ENCODE measurements at regions not wholly inside any gene's neighbourhood (a gene's known extent, or its start where the extent isn't known, plus 50 kb on each side); places are given as distances from the start of the nearest gene placed in this dataset.

DNA sequence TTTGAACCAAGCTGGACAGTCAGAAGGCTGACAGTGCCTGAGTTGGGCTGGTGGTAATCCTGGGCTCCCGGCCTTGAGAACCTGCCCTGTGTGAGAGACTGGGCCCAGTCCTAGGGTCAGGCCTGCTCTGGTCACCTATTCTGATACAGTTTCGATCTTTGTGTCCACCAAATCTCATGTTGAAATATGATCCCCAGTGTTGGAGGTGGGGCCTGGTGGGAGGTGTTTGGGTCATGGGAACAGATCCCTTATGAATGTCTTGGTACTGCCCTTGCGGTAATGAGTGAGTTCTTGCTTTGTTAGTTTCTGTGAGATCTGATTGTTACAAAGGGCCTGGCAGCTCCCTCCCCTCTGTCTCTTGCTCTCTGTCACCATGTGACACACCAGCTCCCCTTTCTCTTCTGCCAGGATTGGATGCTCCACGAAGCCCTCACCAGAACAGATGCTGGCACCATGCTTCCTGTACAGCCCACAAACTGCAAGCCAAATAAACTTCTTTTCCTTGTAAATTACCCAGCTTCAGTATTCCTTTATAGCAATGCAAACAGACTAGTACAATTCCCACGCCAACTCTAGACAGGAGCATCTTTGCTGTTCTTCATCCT lies 111.8 kb upstream of the ZNF438 start:
- TF ChIP-seq, protein P1, sequence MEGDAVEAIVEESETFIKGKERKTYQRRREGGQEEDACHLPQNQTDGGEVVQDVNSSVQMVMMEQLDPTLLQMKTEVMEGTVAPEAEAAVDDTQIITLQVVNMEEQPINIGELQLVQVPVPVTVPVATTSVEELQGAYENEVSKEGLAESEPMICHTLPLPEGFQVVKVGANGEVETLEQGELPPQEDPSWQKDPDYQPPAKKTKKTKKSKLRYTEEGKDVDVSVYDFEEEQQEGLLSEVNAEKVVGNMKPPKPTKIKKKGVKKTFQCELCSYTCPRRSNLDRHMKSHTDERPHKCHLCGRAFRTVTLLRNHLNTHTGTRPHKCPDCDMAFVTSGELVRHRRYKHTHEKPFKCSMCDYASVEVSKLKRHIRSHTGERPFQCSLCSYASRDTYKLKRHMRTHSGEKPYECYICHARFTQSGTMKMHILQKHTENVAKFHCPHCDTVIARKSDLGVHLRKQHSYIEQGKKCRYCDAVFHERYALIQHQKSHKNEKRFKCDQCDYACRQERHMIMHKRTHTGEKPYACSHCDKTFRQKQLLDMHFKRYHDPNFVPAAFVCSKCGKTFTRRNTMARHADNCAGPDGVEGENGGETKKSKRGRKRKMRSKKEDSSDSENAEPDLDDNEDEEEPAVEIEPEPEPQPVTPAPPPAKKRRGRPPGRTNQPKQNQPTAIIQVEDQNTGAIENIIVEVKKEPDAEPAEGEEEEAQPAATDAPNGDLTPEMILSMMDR (IDR thresholded peaks at IDR 0.05): no peak
- TF ChIP-seq POLR2A (IDR thresholded peaks at IDR 0.05): no peak

Data from uterus (tissue), 2 donors.